ENCODE measurements at regions not wholly inside any gene's neighbourhood (a gene's known extent, or its start where the extent isn't known, plus 50 kb on each side); places are given as distances from the start of the nearest gene placed in this dataset.

GRCh38 chrX:4741024-4741423 is 1027.6 kb upstream of the PRKX start:
- Histone ChIP-seq H3K27me3 (replicated peaks; ENCODE audit: control insufficient read depth, insufficient read depth, low read length) (no peaks in the 10 kb centered on the region), H3K36me3 (ENCODE audit: control insufficient read depth, insufficient read depth, low read length) (no peaks in the 10 kb centered on the region), H3K4me1 (no peaks in the 10 kb centered on the region), H3K4me3 (ENCODE audit: low read depth, low read length) (no peak overlapping the region), H3K9me3 (no peaks in the 10 kb centered on the region)
- intact Hi-C loops (cut with micrococcal nuclease; ENCODE audit: unreplicated experiment): no loop called here
- CTCF ChIA-PET: no interaction called here
- no peak for TF ChIP-seq CTCF (IDR thresholded peaks at IDR 0.05; ENCODE audit: insufficient read depth in 1 of 2, low read depth in 1 of 2, low read length in 1 of 2, severe bottlenecking in 1 of 2, unreplicated experiment in 1 of 2)
- no peak for DNase-seq
- Mint-ChIP-seq H3K27me3 (ENCODE audit: insufficient read depth, unreplicated experiment) (no peaks in the 10 kb centered on the region), H3K36me3 (ENCODE audit: insufficient read depth, unreplicated experiment) (no peaks in the 10 kb centered on the region), H3K4me1 (ENCODE audit: low read depth, unreplicated experiment) (no peaks in the 10 kb centered on the region), H3K4me3 (ENCODE audit: unreplicated experiment) (peak overlapping the region; percentile 23), H3K27ac (ENCODE audit: unreplicated experiment) (peak overlapping the region; percentile 75), H3K9me3 (ENCODE audit: unreplicated experiment) (no peaks in the 10 kb centered on the region)
- POLR2A ChIA-PET: no interaction called here
- BruUV-seq (replicated peaks): no TSS peak

- no peaks in the 10 kb centered on the region for H3K36me3 ChIP-seq (ENCODE audit: control insufficient read depth, insufficient read depth, low read length)
- no peaks in the 10 kb centered on the region for H3K4me1 ChIP-seq
- H3K36me3 Mint-ChIP-seq (ENCODE audit: insufficient read depth, unreplicated experiment): no peaks in the 10 kb centered on the region
- H3K9me3 Mint-ChIP-seq (ENCODE audit: unreplicated experiment): no peaks in the 10 kb centered on the region
- intact Hi-C loops (cut with micrococcal nuclease; ENCODE audit: unreplicated experiment): no loop called here
- DNase-seq: no peak
- no peak for TF ChIP-seq CTCF (IDR thresholded peaks at IDR 0.05; ENCODE audit: insufficient read depth in 1 of 2, low read depth in 1 of 2, low read length in 1 of 2, severe bottlenecking in 1 of 2, unreplicated experiment in 1 of 2)
- H3K27me3 Mint-ChIP-seq (ENCODE audit: insufficient read depth, unreplicated experiment): no peaks in the 10 kb centered on the region
- POLR2A ChIA-PET: no interaction called here
- no peak overlapping the region for H3K27ac Mint-ChIP-seq (ENCODE audit: unreplicated experiment)
- no TSS peak for BruUV-seq (replicated peaks)
- H3K4me3 Mint-ChIP-seq (ENCODE audit: unreplicated experiment): no peak overlapping the region
- no peaks in the 10 kb centered on the region for H3K4me1 Mint-ChIP-seq (ENCODE audit: low read depth, unreplicated experiment)
- CTCF ChIA-PET: no interaction called here
- H3K9me3 ChIP-seq: no peaks in the 10 kb centered on the region
- H3K4me3 ChIP-seq (ENCODE audit: low read depth, low read length): no peak overlapping the region
- no peaks in the 10 kb centered on the region for H3K27me3 ChIP-seq (replicated peaks; ENCODE audit: control insufficient read depth, insufficient read depth, low read length)
Measured at GRCh38 chrX:4735299-4735698, 1021.9 kb upstream of the PRKX start.

GRCh38 chrX:4710618-4711433 is 997.4 kb upstream of the PRKX start:
- peaks cover 14% of the 10 kb centered on the region for H3K9me3 Mint-ChIP-seq (ENCODE audit: unreplicated experiment)
- H3K27ac Mint-ChIP-seq (ENCODE audit: unreplicated experiment): peak overlapping the region; percentile 66
- H3K27me3 Mint-ChIP-seq (ENCODE audit: insufficient read depth, unreplicated experiment): no peaks in the 10 kb centered on the region
- Histone ChIP-seq H3K27me3 (replicated peaks; ENCODE audit: control insufficient read depth, insufficient read depth, low read length) (no peaks in the 10 kb centered on the region), H3K4me3 (ENCODE audit: low read depth, low read length) (no peak overlapping the region), H3K9me3 (no peaks in the 10 kb centered on the region), H3K4me1 (no peaks in the 10 kb centered on the region), H3K36me3 (ENCODE audit: control insufficient read depth, insufficient read depth, low read length) (no peaks in the 10 kb centered on the region)
- DNase-seq: peak; percentile 60 to 73
- peaks cover 12% of the 10 kb centered on the region for H3K36me3 Mint-ChIP-seq (ENCODE audit: insufficient read depth, unreplicated experiment)
- POLR2A ChIA-PET: no interaction called here
- peak overlapping the region; percentile 10 for H3K4me3 Mint-ChIP-seq (ENCODE audit: unreplicated experiment)
- H3K4me1 Mint-ChIP-seq (ENCODE audit: low read depth, unreplicated experiment): peaks cover 7% of the 10 kb centered on the region
- CTCF ChIA-PET: no interaction called here
- intact Hi-C loops (cut with micrococcal nuclease; ENCODE audit: unreplicated experiment): no loop called here
- no peak for TF ChIP-seq CTCF (IDR thresholded peaks at IDR 0.05; ENCODE audit: insufficient read depth in 1 of 2, low read depth in 1 of 2, low read length in 1 of 2, severe bottlenecking in 1 of 2, unreplicated experiment in 1 of 2)
- BruUV-seq (replicated peaks): no TSS peak
